ENCODE measurements at regions not wholly inside any gene's neighbourhood (a gene's known extent, or its start where the extent isn't known, plus 50 kb on each side); places are given as distances from the start of the nearest gene placed in this dataset.

DNA sequence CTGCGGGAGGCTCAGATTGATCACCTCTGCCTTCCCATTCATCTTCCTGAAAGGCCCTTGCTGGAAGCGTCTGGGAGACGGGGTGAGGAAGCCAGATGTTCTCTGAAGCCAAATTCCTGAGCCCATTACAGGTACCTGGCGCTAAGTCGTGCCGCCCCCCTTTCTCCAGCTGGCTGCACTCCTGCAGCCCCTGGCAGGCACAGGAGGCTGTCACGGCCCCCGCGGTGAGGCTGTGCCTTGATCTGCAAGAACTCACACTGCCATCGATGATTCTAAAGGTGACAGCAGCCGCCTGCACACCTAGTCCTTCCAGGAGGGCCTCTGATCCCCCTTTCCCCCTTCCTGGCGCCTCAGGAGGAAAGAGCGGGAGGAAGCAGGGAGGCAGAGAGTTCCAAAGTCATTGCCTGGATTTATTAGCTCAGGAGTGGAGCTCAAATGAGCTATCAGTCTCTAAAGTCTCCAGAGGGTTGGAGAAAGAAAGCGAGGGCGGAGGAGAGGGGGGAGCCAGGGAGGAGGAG lies 106.9 kb downstream of the RFLNA start:
- no peak for TF ChIP-seq CTCF (conservative IDR thresholded peaks at IDR 0.05; ENCODE audit: low read length)
- no peak for TF ChIP-seq EZH2phosphoT487 (IDR thresholded peaks at IDR 0.05; ENCODE audit: borderline replicate concordance)

Measured in Loucy (cell line).